ENCODE measurements at regions not wholly inside any gene's neighbourhood (a gene's known extent, or its start where the extent isn't known, plus 50 kb on each side); places are given as distances from the start of the nearest gene placed in this dataset.

- DNase-seq (no peak), ATAC-seq (no peak)
- intact Hi-C loops (cut with micrococcal nuclease) = no loop called here
Observed at GRCh38 chr3:75983111-75983510, 197.8 kb upstream of the ZNF717 start.

DNA sequence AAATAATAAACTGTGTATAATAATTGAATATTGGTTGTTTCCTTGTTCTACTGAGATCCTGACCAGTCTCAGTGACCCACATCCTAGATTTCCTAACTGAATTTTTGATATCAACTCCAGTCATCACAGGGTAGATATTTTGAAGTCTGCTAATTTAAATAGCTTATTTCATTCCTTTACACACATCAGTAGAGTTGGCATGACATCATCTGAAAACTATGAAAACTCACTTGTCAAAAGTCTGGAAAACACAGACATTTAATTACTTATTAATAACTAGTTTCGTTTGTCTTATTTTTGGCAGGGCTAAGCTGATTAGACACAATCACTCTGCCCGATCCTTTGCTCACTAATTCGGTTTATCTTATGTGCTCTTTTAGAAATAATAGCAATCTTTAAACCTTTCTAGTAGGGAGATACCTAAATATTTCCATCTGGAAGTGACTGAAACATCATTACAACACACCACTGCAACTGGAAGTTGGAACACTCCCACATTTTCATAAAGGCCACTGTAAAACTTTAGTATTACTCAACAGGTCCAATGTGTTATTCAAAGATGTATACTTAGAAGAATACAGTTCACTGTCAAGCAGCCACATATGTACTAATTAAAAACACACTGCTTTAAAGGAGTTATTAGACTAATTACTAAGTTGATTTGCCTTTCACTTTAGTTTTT lies 198.4 kb upstream of the ZNF717 start:
- ATAC-seq (no peak), DNase-seq (no peak)
- intact Hi-C loops (cut with micrococcal nuclease) = no loop called here

DNA sequence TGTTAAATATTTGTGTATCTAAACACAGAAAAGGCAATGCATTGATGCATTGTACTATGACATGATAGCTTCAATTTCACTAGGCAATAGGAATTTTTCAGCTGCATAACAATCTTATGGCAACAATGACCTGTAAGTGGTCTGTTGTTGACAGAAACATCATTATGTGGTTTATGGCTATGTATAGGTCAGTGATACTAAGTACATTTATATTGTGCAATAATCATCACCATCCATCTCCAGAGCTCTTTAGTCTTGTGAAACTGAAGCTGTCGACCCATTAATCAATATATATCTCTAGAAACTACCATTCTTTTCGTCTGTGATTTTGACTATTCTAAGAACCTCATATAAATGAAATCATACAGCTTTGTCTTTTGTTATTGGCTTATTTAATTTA lies 200.1 kb upstream of the ZNF717 start:
- ATAC-seq = no peak
- no peak for DNase-seq
- intact Hi-C loops (cut with micrococcal nuclease) = no loop called here

GRCh38 chr3:76010252-76010651 lies 224.9 kb upstream of the ZNF717 start:
- peak; percentile 41 for ATAC-seq
- DNase-seq = no peak
- intact Hi-C loops (cut with micrococcal nuclease) = no loop called here

DNA sequence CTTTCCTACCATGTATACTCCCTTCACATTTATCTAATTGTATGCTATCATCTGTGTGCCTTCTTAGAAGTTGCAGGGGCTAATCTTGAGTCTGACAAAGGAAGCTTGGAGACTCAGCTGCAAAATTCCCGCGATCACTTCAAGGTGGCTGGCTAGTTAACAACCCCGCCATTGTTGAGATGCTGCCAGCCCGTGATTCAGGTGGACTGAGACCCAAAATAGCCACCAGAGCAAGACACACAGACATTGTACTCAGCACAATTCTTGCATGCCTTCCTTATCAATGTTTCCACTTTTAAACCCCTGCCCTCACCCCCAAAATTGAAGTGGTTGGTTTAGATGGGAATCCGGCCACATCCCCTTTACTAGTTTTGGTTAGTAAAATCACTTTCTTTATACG lies 225.8 kb upstream of the ZNF717 start:
- DNase-seq (no peak), ATAC-seq (no peak)
- intact Hi-C loops (cut with micrococcal nuclease) = no loop called here

- DNase-seq = no peak
- no peak for ATAC-seq
- intact Hi-C loops (cut with micrococcal nuclease) = no loop called here
Observed at GRCh38 chr3:76015496-76015895, 230.1 kb upstream of the ZNF717 start.

DNA sequence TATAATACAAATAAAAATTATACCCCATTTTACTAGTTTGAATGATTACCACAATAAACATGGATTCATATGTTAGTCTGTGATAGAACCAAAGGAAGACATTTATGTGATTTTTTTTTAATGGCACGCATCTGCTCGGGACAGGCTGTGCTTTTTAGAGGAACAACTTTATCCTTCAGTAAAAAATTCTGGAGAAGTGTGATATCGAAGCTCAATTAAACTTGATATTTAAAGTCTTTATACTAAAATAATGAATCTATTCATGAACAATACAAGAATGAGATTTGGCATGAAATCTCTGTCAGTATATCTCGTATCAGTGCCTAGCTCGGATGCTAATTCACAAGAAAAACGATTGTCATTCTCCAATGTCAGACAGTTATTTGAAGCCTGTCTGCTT lies 230.8 kb upstream of the ZNF717 start:
- DNase-seq (no peak), ATAC-seq (no peak)
- intact Hi-C loops (cut with micrococcal nuclease) = no loop called here

DNA sequence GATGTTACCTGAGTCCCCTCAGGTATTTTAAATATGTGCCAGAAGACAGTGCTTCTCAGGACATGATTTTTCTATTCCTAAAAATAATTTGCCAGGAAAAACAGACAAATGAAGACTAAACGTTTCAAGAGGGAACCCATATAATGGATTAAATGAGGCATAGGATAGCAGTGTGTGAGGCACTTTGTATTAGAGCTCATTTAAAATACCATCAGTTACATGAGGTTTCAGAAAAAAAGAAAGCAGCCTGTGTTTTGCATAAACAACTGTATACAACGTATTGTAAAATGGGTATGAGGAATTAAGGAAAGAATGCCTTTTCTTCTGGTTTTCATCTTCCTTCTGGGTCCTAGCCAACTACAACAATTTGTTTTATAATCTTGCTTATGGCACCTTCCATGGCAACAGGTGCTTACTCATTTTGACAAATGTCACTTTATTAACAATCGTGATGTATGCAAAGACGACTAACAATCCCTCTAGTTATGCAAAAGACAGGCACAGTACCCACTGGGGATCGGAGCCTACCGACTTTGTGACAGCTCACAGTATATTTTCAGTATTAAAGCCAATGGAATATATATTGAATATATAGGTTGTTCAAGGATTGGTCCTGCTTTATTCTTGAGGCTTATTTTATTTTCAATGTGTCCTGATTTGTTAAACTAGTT lies 231.6 kb upstream of the ZNF717 start:
- ATAC-seq (no peak), DNase-seq (no peak)
- intact Hi-C loops (cut with micrococcal nuclease) = no loop called here

DNA sequence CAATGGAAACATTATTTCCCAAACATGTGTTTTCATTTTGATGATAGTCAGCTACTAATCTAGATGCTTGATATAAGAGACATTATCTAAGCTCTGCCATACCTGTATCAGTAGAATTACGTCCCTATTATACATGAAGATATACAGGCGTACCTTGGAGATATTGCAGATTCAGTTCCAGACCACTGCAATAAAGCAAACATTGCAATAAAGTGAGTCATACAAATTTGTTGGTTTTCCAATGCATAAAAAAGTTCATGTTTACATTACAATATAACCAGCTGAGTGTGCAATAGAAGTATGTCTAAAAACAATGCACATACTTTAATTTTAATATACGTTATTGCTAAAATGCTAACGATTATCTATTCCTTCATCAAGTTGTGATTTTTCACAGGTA lies 236.0 kb upstream of the ZNF717 start:
- intact Hi-C loops (cut with micrococcal nuclease) = no loop called here
- ATAC-seq (no peak), DNase-seq (no peak)

DNA sequence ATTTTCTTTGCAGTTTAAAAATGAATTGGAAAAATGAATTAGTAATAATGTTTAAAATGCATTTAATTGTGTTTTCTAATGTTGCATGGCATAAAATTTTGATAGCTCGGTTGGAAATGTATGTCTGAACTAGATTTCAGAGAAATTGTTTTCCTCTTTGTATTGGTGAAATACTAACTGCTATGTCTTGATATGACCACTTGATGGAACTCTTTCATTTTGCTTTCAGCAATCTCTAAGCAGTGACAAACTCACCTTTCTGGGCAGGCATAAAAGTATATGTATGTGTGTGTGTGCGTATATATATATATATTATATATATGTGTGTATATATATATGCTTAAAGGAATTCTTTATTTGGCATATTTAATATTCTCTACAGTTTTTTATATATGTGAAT lies 239.3 kb upstream of the ZNF717 start:
- intact Hi-C loops (cut with micrococcal nuclease) = no loop called here
- ATAC-seq (no peak), DNase-seq (no peak)

DNA sequence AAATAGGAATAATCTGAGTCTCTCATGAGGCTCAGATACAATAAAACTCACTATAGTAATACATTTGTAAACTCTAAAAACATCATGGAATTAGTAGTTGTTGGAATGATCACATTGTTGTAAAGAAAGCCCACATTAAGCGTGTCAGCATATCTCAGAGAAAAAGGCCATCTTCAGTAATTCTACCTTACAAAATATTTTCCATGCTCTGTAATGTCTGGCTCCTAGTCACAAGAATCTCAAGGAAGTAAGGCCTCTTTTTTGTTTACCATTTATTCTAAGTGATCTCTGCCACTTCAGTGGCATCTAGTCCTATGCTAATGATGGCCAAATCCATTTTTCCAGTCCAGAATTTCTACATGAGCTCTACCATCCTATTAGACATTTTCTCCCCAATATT lies 240.2 kb upstream of the ZNF717 start:
- intact Hi-C loops (cut with micrococcal nuclease) = no loop called here
- no peak for DNase-seq
- no peak for ATAC-seq

GRCh38 chr3:76026379-76026778 lies 241.0 kb upstream of the ZNF717 start:
- no peak for DNase-seq
- no peak for ATAC-seq
- intact Hi-C loops (cut with micrococcal nuclease) = no loop called here

GRCh38 chr3:76028774-76029173 lies 243.4 kb upstream of the ZNF717 start:
- ATAC-seq = no peak
- no peak for DNase-seq
- intact Hi-C loops (cut with micrococcal nuclease) = no loop called here

DNA sequence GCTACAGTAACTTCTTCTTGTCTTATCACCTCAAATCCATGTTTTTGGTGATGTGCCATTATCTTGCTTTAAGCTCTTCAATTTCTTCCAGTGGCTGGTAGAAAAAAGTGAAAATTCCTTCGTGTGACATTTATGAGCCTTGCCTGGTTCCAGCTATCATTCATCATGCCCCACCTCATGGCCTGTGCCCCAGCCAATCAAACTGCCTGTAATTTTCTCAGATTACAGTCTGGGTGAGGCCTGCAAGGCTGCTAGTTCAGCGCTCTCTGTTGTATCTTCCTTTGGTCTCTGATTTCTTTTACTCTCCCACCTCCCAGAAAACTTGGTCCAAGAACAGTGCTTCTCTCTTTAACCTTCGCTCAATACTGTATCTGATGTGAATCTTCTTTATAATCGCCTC lies 249.3 kb upstream of the ZNF717 start:
- no peak for ATAC-seq
- intact Hi-C loops (cut with micrococcal nuclease) = no loop called here
- no peak for DNase-seq

- DNase-seq (no peak), ATAC-seq (no peak)
- intact Hi-C loops (cut with micrococcal nuclease) = no loop called here
Observed at GRCh38 chr3:76035117-76035516, 249.8 kb upstream of the ZNF717 start.

GRCh38 chr3:76038949-76039348 lies 253.6 kb upstream of the ZNF717 start:
- ATAC-seq (no peak), DNase-seq (no peak)
- intact Hi-C loops (cut with micrococcal nuclease) = no loop called here

DNA sequence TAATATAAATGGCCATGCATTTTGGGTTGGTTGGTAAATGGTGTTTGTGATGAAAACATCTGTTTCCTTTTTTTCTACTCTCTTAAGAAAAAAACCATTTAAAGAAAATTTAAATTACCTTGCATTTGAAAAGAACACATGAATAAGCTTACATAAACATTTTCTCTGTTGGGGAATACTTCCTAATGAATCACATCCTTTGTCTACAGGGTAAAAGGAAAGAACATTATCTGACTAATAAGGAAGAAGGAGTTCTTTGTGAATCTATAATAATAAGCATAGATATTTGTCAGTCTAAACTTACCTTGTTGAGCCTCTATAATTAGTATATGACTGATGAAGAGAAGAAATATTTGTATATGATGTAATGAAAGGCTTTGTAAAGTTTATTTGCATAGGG lies 254.1 kb upstream of the ZNF717 start:
- intact Hi-C loops (cut with micrococcal nuclease) = no loop called here
- no peak for DNase-seq
- no peak for ATAC-seq

DNA sequence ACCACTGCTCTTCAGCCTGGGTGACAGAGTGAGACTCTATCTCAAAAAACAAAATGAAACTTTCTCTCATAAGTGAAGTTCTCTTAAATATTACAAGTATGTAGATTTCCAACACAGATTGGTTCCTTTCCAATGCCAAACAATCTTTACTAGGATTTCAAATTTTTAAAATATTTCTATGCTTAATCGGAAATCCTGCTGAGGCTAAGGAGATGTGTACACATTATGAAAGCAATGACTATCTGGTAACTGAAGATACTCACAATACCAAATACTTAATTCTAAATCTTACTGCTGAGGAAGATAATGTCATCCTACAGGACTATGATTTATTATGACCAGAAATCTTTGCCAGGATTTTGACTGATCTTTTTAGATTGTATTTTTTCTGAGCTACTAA lies 255.6 kb upstream of the ZNF717 start:
- DNase-seq (no peak), ATAC-seq (no peak)
- intact Hi-C loops (cut with micrococcal nuclease) = no loop called here

GRCh38 chr3:76043746-76044145 lies 258.4 kb upstream of the ZNF717 start:
- ATAC-seq (no peak), DNase-seq (no peak)
- intact Hi-C loops (cut with micrococcal nuclease) = no loop called here

GRCh38 chr3:76044601-76045600 lies 259.6 kb upstream of the ZNF717 start:
- ATAC-seq (no peak), DNase-seq (peak; percentile 29)
- intact Hi-C loops (cut with micrococcal nuclease) = no loop called here
